ENCODE measurements at regions not wholly inside any gene's neighbourhood (a gene's known extent, or its start where the extent isn't known, plus 50 kb on each side); places are given as distances from the start of the nearest gene placed in this dataset.

- TF ChIP-seq CEBPB (IDR thresholded peaks at IDR 0.05; ENCODE audit: borderline replicate concordance in 1 of 2, low read depth in 2 of 2, low read length in 2 of 2) (no peak), ZBTB40 (IDR thresholded peaks at IDR 0.05; ENCODE audit: borderline replicate concordance) (no peak), ATF3 (IDR thresholded peaks at IDR 0.05; ENCODE audit: borderline replicate concordance, extremely low read depth, low read depth, low read length) (no peak), ELK1 (IDR thresholded peaks at IDR 0.05; ENCODE audit: low read depth, low read length) (no peak), CHD2 (IDR thresholded peaks at IDR 0.05; ENCODE audit: borderline replicate concordance, low read depth, low read length) (no peak)
These were observed 96.7 kb downstream of the CCER1 start for GRCh38 chr12:90858252-90858651.

Data from GM12878 (cell line).